Adrenal gland (tissue), 9 donors: ENCODE measurements at regions not wholly inside any gene's neighbourhood (a gene's known extent, or its start where the extent isn't known, plus 50 kb on each side); places are given as distances from the start of the nearest gene placed in this dataset.

Experiments used
- DNase-seq, 7 donors: peaks; one replicate each; pipeline ENCODE4 v3.0.0-alpha.2; 2019 to 2020
- H3K27ac ChIP-seq, 5 donors: fragments of 200-600 bp; sonication (generic) in 4 of 5; 1 replicate in 3 of 5; 2 replicates in 2 of 5; pipeline versions ENCODE4 v1.5.1 to v1.8.0; 2016 to 2020; ENCODE audit warnings: mild to moderate bottlenecking in 1 of 5
- H3K27me3 ChIP-seq: fragments of 200-600 bp; 2 replicates; pipeline ENCODE4 v1.8.0; 2021
- H3K36me3 ChIP-seq, 2 donors: fragments of 200-600 bp; replicated peaks in 1 of 2; 1 replicate in 1 of 2; 2 replicates in 1 of 2; pipeline versions ENCODE4 v1.5.1 to v1.8.0; 2018 to 2022
- H3K4me1 ChIP-seq, 2 donors: fragments of 200-600 bp; replicated peaks in 1 of 2; 1 replicate in 1 of 2; 2 replicates in 1 of 2; pipeline versions ENCODE4 v1.5.1 to v1.8.0; 2018 to 2021
- H3K4me3 ChIP-seq, 4 donors: fragments of 200-600 bp; sonication (generic) in 3 of 4; one replicate each; pipeline ENCODE4 v1.5.1; 2016 to 2018
- H3K9me3 ChIP-seq, 3 donors: fragments of 200-600 bp; sonication (generic) in 1 of 3; replicated peaks in 1 of 3; 1 replicate in 2 of 3; 2 replicates in 1 of 3; pipeline versions ENCODE4 v1.5.1 to v1.8.0; 2016 to 2021
- CTCF ChIP-seq, 6 experiments: fragments of 450-650 bp in 4 of 6; fragments of 200-600 bp in 2 of 6; sonication (generic) in 1 of 6; IDR thresholded peaks; 1 replicate in 5 of 6; 2 replicates in 1 of 6; pipeline versions ENCODE4 v1.5.1 to v1.8.0; 2016 to 2021; ENCODE audit warnings: antibody characterized with exemption in 6 of 6, mild to moderate bottlenecking in 2 of 6, moderate library complexity in 1 of 6
- POLR2A ChIP-seq, 2 donors: fragments of 450-650 bp; IDR thresholded peaks; one replicate each; pipeline ENCODE4 v1.6.1; 2017; ENCODE audit warnings: antibody characterized with exemption in 2 of 2, mild to moderate bottlenecking in 2 of 2, moderate library complexity in 1 of 2
- WGBS, 4 donors: extraction: QIAGEN DNeasy Blood & Tissue Kit in 2 of 4; methylation state at CpG; one replicate each; pipeline versions ENCODE4 v1.1.5 to v1.1.7; 2013 to 2017; 5-methylcytosine and 5-hydroxymethylcytosine counted together
- intact Hi-C, 2 donors: fragments of 100-400 bp; cut with DNase I; formaldehyde crosslinking; loops; one replicate each; pipeline versions ENCODE4 v1.14.1 to v1.15.0; 2022 to 2023
- donor health status: healthy with polysubstance abuse.
- donor health status: Bipolar disorder and iron deficiency.
- donor health status: DM: yes; HTN: yes; CAD: no.
- donor health status: DM: no; HTN: no; CAD: no.
- donor health status: DM: no; HTN: no; CAD: no.

GRCh38 chr9:23375511-23375910 is 450.5 kb downstream of the ELAVL2 start:
- H3K9me3 ChIP-seq, result no peaks in the 10 kb centered on the region
- H3K36me3 ChIP-seq, result no peaks in the 10 kb centered on the region
- TF ChIP-seq POLR2A (IDR thresholded peaks at IDR 0.05) (no peak), CTCF (IDR thresholded peaks at IDR 0.05) (no peak)
- intact Hi-C loops, result no loop called here
- no peaks in the 10 kb centered on the region for H3K27me3 ChIP-seq
- 74 to 76% (median 75%) methylated on average over 2 of the region's 2 CpGs; no CpG with 5 or more reads in 1 of the 4 donors for WGBS, 4 donors
- DNase-seq, result no peak
- no peak overlapping the region for H3K27ac ChIP-seq
- H3K4me3 ChIP-seq, result no peak overlapping the region
- no peaks in the 10 kb centered on the region for H3K4me1 ChIP-seq

GRCh38 chr9:23379842-23380241 is 446.2 kb downstream of the ELAVL2 start:
- DNase-seq, result no peak
- Histone ChIP-seq H3K36me3 (no peaks in the 10 kb centered on the region), H3K9me3 (no peaks in the 10 kb centered on the region), H3K4me3 (no peak overlapping the region), H3K27ac (no peak overlapping the region), H3K27me3 (no peaks in the 10 kb centered on the region), H3K4me1 (no peaks in the 10 kb centered on the region)
- 57 to 76% (median 65%) methylated on average over 4 of the region's 4 CpGs for WGBS, 4 donors
- TF ChIP-seq CTCF (IDR thresholded peaks at IDR 0.05) (no peak), POLR2A (IDR thresholded peaks at IDR 0.05) (no peak)
- intact Hi-C loops, result no loop called here

GRCh38 chr9:23380821-23381220 is 445.2 kb downstream of the ELAVL2 start:
- H3K36me3 ChIP-seq, result no peaks in the 10 kb centered on the region
- no peak for DNase-seq
- TF ChIP-seq CTCF (IDR thresholded peaks at IDR 0.05) (no peak), POLR2A (IDR thresholded peaks at IDR 0.05) (no peak)
- H3K27me3 ChIP-seq, result no peaks in the 10 kb centered on the region
- H3K9me3 ChIP-seq, result no peaks in the 10 kb centered on the region
- H3K4me1 ChIP-seq, result no peaks in the 10 kb centered on the region
- no peak overlapping the region for H3K4me3 ChIP-seq
- H3K27ac ChIP-seq, result no peak overlapping the region
- intact Hi-C loops, result no loop called here

- H3K4me1 ChIP-seq, result no peaks in the 10 kb centered on the region
- H3K4me3 ChIP-seq, result no peak overlapping the region
- DNase-seq, result no peak
- intact Hi-C loops, result no loop called here
- no peaks in the 10 kb centered on the region for H3K27me3 ChIP-seq
- no peaks in the 10 kb centered on the region for H3K36me3 ChIP-seq
- no peak overlapping the region for H3K27ac ChIP-seq
- 58 to 82% (median 76%) methylated on average over 2 of the region's 2 CpGs for WGBS, 4 donors
- TF ChIP-seq POLR2A (IDR thresholded peaks at IDR 0.05), result no peak
- no peaks in the 10 kb centered on the region for H3K9me3 ChIP-seq
Observed at GRCh38 chr9:23382418-23382817, 443.6 kb downstream of the ELAVL2 start.

GRCh38 chr9:23394189-23394588 is 431.9 kb downstream of the ELAVL2 start:
- intact Hi-C loops, result no loop called here
- Histone ChIP-seq H3K4me1 (no peaks in the 10 kb centered on the region), H3K4me3 (no peak overlapping the region), H3K27me3 (no peaks in the 10 kb centered on the region), H3K27ac (no peak overlapping the region), H3K9me3 (no peaks in the 10 kb centered on the region), H3K36me3 (no peaks in the 10 kb centered on the region)
- no peak for DNase-seq
- WGBS, 4 donors, result 78 to 87% (median 82%) methylated on average over 4 of the region's 4 CpGs
- TF ChIP-seq CTCF (IDR thresholded peaks at IDR 0.05), result no peak
- TF ChIP-seq POLR2A (IDR thresholded peaks at IDR 0.05), result no peak
